Jurkat, Clone E6-1 (cell line): ENCODE measurements at regions not wholly inside any gene's neighbourhood (a gene's known extent, or its start where the extent isn't known, plus 50 kb on each side); places are given as distances from the start of the nearest gene placed in this dataset.
"Not testable (repeated sequence)": the region's sequence is repeated elsewhere in the genome, so short reads cannot be mapped to it uniquely, and the experiment has no call there.

ENCODE experiments used
- DNase-seq: peaks from one replicate; pipeline ENCODE4 v3.0.0-alpha.2; 2011; ENCODE audit warnings: low read depth, low spot score
- H3K4me3 ChIP-seq: 2 replicates; pipeline ENCODE4 v1.5.1; 2011; ENCODE audit warnings: mild to moderate bottlenecking, low read length, control low read depth, moderate library complexity

- not testable (repeated sequence) for H3K4me3 ChIP-seq, DNase-seq
These were observed 125.0 kb downstream of the TRIM42 start for GRCh38 chr3:140802898-140803297.

DNA sequence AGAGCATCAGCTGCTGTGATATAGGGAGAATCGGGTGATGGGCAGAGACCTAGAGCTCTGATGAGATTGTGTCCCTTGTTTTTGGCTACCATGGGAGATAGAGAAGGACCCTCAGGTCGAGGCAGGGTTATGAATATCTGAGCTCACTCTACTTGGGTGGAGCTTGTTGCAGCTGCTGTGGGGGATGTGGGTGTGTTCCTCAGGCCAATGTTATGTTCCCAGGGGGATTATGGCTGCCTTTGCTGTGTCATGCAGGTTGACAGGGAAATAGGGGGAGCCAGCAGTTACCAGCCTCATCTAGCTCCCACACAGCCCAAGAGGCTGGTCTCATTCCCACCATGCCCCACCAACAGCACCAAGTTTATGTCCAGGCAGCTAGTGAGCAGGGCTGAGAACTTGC is 131.5 kb downstream of the TRIM42 start:
- DNase-seq = no peak
- no peak overlapping the region for H3K4me3 ChIP-seq

GRCh38 chr3:140816372-140817195 is 125.1 kb upstream of the SLC25A36 start:
- no peak overlapping the region for H3K4me3 ChIP-seq
- DNase-seq = no peak

GRCh38 chr3:140821493-140821892 is 120.1 kb upstream of the SLC25A36 start:
- H3K4me3 ChIP-seq = no peak overlapping the region
- DNase-seq = no peak

- DNase-seq = no peak
- H3K4me3 ChIP-seq = no peak overlapping the region
These were observed 119.1 kb upstream of the SLC25A36 start for GRCh38 chr3:140822401-140823047.

DNA sequence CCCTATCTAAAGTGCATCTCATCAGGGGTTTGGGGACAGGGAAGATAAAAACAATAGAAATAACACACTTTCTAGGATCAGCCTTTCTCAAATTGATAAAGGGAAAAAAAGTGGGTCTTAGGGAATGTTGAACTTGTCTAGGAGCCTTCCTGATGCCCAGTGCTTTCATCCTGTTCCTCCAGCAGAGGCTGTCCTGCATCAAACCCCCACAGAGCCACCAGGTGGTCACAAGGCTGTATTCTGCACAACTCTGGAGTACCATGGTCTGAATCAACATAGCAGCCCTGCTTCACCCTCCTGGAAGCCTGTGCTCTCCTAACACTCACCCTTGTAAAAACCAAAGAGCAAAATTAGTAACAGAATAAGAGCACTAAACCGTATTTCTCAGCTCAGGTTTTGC is 118.5 kb upstream of the SLC25A36 start:
- H3K4me3 ChIP-seq = no peak overlapping the region
- DNase-seq = no peak

- no peak overlapping the region for H3K4me3 ChIP-seq
- no peak for DNase-seq
These were observed 113.7 kb upstream of the SLC25A36 start for GRCh38 chr3:140827894-140828293.

DNA sequence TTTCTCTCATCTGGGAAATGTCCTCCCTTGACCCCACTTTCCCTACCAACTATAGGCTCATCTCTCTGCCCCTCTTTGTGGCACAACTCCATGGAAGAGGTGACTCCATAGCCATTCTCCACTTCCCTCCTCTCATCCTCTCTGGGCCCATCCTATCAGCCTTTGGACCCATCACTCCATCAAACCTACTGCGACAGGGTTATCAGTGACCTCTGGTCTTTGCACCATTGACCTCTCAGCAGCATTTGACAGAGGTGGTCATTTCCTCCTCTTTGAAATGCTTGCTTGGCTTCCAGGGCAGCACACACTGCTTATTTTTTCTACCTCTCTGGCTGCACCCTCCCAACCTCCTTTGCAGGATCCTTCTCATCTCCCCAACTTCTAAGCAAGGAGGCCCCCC is 113.1 kb upstream of the SLC25A36 start:
- no peak for DNase-seq
- no peak overlapping the region for H3K4me3 ChIP-seq

DNA sequence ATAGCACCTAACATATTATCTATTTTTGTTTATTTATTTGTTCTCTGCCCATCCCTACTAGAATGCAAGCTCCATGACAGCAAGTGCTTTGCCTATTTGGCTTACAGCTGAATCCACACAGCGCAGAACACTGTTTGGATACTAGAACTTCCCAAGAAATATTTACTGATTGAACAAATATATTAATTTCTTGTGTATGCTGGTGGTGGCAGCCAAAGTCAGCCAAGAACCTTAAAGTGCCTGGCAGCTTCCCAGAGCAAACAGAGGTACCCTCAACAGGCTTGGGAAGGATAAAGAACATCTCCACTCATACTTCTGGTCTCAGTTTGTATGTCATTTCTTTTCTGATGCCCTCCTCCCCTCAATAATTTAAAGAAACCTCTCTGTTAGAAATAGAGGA is 111.8 kb upstream of the SLC25A36 start:
- no peak overlapping the region for H3K4me3 ChIP-seq
- no peak for DNase-seq

- no peak for DNase-seq
- no peak overlapping the region for H3K4me3 ChIP-seq
These were observed 111.2 kb upstream of the SLC25A36 start for GRCh38 chr3:140830391-140830790.

GRCh38 chr3:140832883-140833282 is 108.8 kb upstream of the SLC25A36 start:
- DNase-seq = peak; percentile 51

DNA sequence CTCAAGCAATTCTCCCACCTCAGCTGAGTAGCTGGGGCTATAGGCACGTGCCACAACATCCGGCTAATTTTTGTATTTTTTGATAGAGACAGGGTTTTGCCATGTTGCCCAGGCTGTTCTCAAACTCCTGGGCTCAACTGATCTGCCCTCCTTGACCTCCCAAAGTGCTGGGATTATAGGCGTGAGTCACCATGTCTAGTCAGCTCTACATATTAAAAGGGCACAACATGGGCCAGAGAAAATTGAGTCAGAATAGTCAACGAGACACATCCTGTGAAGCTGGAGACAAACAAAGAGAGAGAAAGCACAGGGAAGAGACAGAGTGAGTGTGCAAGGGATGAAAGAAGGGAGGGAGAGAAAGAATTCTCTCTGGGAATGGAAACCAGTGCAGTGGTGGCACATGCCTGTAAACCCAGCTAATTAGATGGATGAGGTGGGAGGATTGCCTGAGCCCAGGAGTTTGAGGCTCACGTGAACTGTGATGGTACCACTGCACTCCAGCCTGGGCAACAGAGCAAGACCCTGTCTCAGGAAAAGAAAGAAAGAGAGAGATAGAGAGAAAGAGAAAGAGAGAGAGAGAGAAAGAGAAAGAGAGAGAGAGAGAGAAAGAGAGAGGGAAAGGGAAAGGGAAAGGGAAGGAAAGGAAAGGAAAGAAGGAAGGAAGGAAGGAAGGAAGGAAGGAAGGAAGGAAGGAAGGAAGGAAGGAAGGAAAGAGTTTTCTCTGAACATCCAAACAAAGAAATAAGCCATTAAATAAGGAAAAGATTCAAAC is 107.2 kb upstream of the SLC25A36 start:
- H3K4me3 ChIP-seq = no peak overlapping the region
- DNase-seq = no peak

More at GRCh38 chr3:140832883-140833282, 108.8 kb upstream of the SLC25A36 start:
- H3K4me3 ChIP-seq = no peak overlapping the region

DNA sequence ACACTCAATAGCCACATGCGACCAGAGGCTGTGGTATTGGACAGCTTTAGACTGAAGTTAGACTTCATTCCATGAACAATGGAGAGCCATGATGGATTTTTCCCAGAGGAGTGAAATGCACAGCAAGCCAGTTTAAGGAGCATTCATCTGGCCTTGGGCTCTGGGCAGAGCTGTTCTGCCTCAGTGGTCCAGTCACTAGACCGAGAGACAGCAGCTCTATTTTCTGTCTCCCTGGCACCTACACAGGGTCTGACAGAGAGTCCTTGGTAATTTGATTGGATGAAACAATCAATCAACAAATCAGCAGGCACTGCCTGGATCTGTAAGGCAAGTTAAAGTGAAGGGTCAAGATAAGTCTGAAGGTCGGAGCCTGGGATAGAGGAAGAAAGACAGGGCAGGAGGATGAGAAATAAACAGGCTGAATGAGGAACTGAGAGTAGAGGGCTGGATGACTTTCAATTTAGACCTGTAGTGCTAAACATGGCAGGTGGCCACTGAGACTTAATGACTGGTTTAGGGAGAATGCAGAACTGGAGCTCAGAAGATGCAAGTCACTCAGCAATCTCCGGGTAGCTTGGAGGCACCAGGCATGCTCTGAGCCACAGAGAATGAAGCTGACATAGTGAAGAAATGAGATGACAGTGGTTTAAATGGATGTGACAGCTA is 98.5 kb upstream of the SLC25A36 start:
- H3K4me3 ChIP-seq = no peak overlapping the region
- no peak for DNase-seq

DNA sequence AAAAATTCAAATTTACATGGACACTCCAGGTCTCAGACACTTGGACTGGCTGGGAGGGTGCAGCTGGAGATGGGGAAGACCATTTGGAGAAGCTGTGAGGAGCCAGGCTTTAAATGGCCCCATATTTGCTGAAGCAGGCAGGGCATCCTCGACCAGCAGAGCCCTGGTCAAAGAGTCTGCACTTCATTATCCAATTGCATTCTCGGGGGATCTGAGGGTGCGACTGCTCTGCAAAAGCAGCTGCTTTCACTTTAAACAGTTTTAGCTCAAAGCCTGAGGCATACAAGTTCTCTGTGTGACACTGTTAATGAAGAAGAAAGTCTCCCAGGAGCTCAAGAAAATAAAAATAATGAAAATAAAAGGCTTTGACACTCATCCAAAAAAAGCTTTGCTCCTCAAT is 98.0 kb upstream of the SLC25A36 start:
- no peak for DNase-seq
- H3K4me3 ChIP-seq = no peak overlapping the region

DNA sequence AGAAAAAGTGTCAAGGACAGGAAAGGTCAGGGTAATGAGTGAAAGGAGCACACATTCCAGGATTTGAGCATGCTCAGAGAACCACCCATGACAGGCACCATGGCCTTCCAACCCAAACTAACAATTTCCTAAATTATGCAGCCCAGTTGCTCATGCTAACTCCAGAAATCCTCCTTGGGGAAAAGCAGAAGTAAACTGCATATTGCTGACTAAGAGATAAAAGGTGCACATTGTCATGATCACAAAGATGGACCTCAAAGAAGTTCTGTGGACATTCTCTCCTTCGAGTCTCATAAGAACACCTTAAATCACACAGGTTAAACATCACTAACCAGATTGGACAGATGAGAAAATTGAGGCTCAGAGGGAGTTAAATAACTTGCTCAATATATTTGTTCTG is 97.6 kb upstream of the SLC25A36 start:
- no peak overlapping the region for H3K4me3 ChIP-seq
- DNase-seq = no peak

GRCh38 chr3:140845882-140846281 is 95.8 kb upstream of the SLC25A36 start:
- DNase-seq = peak; percentile 37

DNA sequence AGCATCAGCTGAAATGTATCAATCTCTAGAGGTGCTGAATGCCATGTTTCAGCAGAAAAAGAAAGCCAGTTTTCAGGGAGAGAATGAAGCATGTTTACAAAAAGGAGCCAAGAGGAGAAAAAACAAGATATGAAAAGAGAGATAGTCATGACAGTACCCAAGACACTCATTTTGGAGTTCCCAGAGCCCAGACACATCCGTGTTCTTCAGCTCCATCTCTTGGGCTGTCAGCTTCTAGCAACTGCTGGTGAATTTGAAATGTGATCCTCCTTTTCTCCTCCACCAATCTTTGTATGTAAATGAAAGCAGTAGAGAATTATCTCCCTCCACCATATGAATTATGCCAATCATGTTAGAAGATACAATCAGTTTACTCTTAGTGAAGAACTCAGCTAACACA is 93.0 kb upstream of the SLC25A36 start:
- H3K4me3 ChIP-seq = no peak overlapping the region
- no peak for DNase-seq

More at GRCh38 chr3:140845882-140846281, 95.8 kb upstream of the SLC25A36 start:
- no peak overlapping the region for H3K4me3 ChIP-seq

DNA sequence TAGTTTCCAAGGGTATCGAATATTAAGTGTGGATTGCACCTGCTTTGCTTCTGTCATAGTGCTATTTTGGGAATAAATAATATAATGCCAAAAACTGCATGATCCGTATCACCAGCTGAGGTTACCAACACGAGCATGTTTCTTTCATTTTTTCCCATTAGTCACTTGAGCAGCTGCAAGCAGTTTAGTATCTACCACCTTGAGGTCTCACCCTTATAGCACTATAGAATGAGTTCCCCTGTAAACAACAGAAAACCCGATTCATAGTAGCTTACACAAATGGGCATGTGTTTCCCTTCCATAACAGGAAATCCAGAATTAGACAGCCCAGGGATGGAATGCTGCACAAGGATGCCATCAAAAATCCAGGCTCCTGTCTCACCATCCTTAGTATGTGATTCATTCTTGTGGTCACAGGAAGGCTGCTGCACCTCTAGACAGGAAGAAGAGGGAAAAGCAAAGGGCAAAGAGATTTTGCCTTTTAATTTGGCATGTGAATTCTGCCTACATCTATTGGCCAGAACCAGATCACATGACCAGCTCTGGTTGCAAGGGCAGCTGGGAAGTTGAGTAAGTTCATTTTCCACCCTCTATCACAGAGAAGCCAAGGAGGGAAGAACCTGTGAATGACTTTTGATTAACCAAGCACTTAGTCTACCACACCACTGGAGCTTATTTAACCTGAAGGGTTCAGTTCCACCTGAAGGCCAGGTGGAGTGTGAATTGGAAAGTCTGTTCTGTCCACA is 91.3 kb upstream of the SLC25A36 start:
- no peak overlapping the region for H3K4me3 ChIP-seq
- DNase-seq = no peak

- DNase-seq = no peak
These were observed 86.7 kb upstream of the SLC25A36 start for GRCh38 chr3:140854961-140855360.

More at GRCh38 chr3:140854961-140855360, 86.7 kb upstream of the SLC25A36 start:
- no peak overlapping the region for H3K4me3 ChIP-seq
